CD4-positive, alpha-beta T cell treated with Interleukin-4 for 1 hour (primary cell): ENCODE measurements at regions not wholly inside any gene's neighbourhood (a gene's known extent, or its start where the extent isn't known, plus 50 kb on each side); places are given as distances from the start of the nearest gene placed in this dataset.

Source experiments
- DNase-seq, 2 donors: peaks; one replicate each; pipeline ENCODE4 v3.0.0-alpha.2; 2020 to 2022

GRCh38 chr11:92810423-92811064, 158.9 kb upstream of the MTNR1B start:
- DNase-seq = no peak

- DNase-seq = no peak
These were observed 158.1 kb upstream of the MTNR1B start for GRCh38 chr11:92811341-92811740.

- no peak for DNase-seq
These were observed 156.6 kb upstream of the MTNR1B start for GRCh38 chr11:92812841-92813240.

GRCh38 chr11:92819830-92820229, 149.6 kb upstream of the MTNR1B start:
- no peak for DNase-seq

GRCh38 chr11:92820860-92821259, 148.6 kb upstream of the MTNR1B start:
- DNase-seq = no peak

GRCh38 chr11:92822410-92822809, 147.0 kb upstream of the MTNR1B start:
- no peak for DNase-seq

GRCh38 chr11:92826136-92826535, 143.3 kb upstream of the MTNR1B start:
- no peak for DNase-seq

GRCh38 chr11:92826603-92827002, 142.8 kb upstream of the MTNR1B start:
- no peak for DNase-seq

GRCh38 chr11:92827132-92827531, 142.3 kb upstream of the MTNR1B start:
- DNase-seq = no peak

- DNase-seq = no peak
These were observed 140.9 kb upstream of the MTNR1B start for GRCh38 chr11:92828556-92828955.

- DNase-seq = no peak
These were observed 140.3 kb upstream of the MTNR1B start for GRCh38 chr11:92829121-92829520.

- DNase-seq = no peak
These were observed 139.8 kb upstream of the MTNR1B start for GRCh38 chr11:92829671-92830070.

- DNase-seq = no peak
These were observed 138.9 kb upstream of the MTNR1B start for GRCh38 chr11:92830377-92831155.

- DNase-seq = no peak
These were observed 135.0 kb upstream of the MTNR1B start for GRCh38 chr11:92834296-92835020.

GRCh38 chr11:92837595-92837994, 131.9 kb upstream of the MTNR1B start:
- DNase-seq = no peak

- no peak for DNase-seq
These were observed 130.6 kb upstream of the MTNR1B start for GRCh38 chr11:92838759-92839310.

GRCh38 chr11:92839450-92839849, 130.0 kb upstream of the MTNR1B start:
- no peak for DNase-seq

- DNase-seq = no peak
These were observed 127.7 kb upstream of the MTNR1B start for GRCh38 chr11:92841719-92842118.

- DNase-seq = no peak
These were observed 126.0 kb upstream of the MTNR1B start for GRCh38 chr11:92843455-92843854.

GRCh38 chr11:92844197-92844596, 125.3 kb upstream of the MTNR1B start:
- no peak for DNase-seq

- no peak for DNase-seq
These were observed 124.1 kb upstream of the MTNR1B start for GRCh38 chr11:92845390-92845789.

- DNase-seq = no peak
These were observed 123.6 kb upstream of the MTNR1B start for GRCh38 chr11:92845805-92846204.

GRCh38 chr11:92846491-92847125, 122.8 kb upstream of the MTNR1B start:
- DNase-seq = no peak
